ENCODE measurements at regions not wholly inside any gene's neighbourhood (a gene's known extent, or its start where the extent isn't known, plus 50 kb on each side); places are given as distances from the start of the nearest gene placed in this dataset.
"Not testable (repeated sequence)": the region's sequence is repeated elsewhere in the genome, so short reads cannot be mapped to it uniquely, and the experiment has no call there.

GRCh38 chr4:178192611-178193010 is 750.4 kb upstream of the AGA start:
- no peak for DNase-seq

GRCh38 chr4:178196751-178197374 is 754.6 kb upstream of the AGA start:
- no peak for DNase-seq

GRCh38 chr4:178198691-178199090 is 756.5 kb upstream of the AGA start:
- DNase-seq = no peak

- no peak for DNase-seq
Measured at GRCh38 chr4:178202422-178202821, 760.2 kb upstream of the AGA start.

GRCh38 chr4:178205826-178206225 is 763.6 kb upstream of the AGA start:
- DNase-seq = no peak

- no peak for DNase-seq
Measured at GRCh38 chr4:178215309-178215708, 773.1 kb upstream of the AGA start.

GRCh38 chr4:178215763-178216162 is 773.5 kb upstream of the AGA start:
- no peak for DNase-seq

GRCh38 chr4:178226421-178226820 is 784.2 kb upstream of the AGA start:
- not testable (repeated sequence) for DNase-seq

- no peak for DNase-seq
Measured at GRCh38 chr4:178233906-178234305, 791.7 kb upstream of the AGA start.

- DNase-seq = no peak
Measured at GRCh38 chr4:178240891-178241290, 798.7 kb upstream of the AGA start.

- DNase-seq = no peak
Measured at GRCh38 chr4:178241601-178242118, 799.4 kb upstream of the AGA start.

GRCh38 chr4:178242655-178243054 is 800.4 kb upstream of the AGA start:
- DNase-seq = no peak

GRCh38 chr4:178244785-178245184 is 802.5 kb upstream of the AGA start:
- DNase-seq = no peak

- DNase-seq = no peak
Measured at GRCh38 chr4:178255172-178255571, 812.9 kb upstream of the AGA start.

- no peak for DNase-seq
Measured at GRCh38 chr4:178258603-178259002, 816.4 kb upstream of the AGA start.

- DNase-seq = no peak
Measured at GRCh38 chr4:178259566-178259965, 817.3 kb upstream of the AGA start.

- DNase-seq = no peak
Measured at GRCh38 chr4:178264001-178264400, 821.8 kb upstream of the AGA start.

GRCh38 chr4:178271386-178271785 is 829.1 kb upstream of the AGA start:
- no peak for DNase-seq

- no peak for DNase-seq
Measured at GRCh38 chr4:178273168-178273567, 830.9 kb upstream of the AGA start.

- no peak for DNase-seq
Measured at GRCh38 chr4:178275671-178276360, 833.6 kb upstream of the AGA start.

- DNase-seq = no peak
Measured at GRCh38 chr4:178280362-178280761, 838.1 kb upstream of the AGA start.

GRCh38 chr4:178288462-178288861 is 846.2 kb upstream of the AGA start:
- no peak for DNase-seq

GRCh38 chr4:178293601-178294000 is 851.4 kb upstream of the AGA start:
- DNase-seq = no peak

- no peak for DNase-seq
Measured at GRCh38 chr4:178296669-178297068, 854.4 kb upstream of the AGA start.

- no peak for DNase-seq
Measured at GRCh38 chr4:178306565-178306964, 864.3 kb upstream of the AGA start.

All from activated effector memory CD4-positive, alpha-beta T cell treated with Interleukin-2 at 50 U/mL for 16 hours (primary cell).